ENCODE measurements at regions not wholly inside any gene's neighbourhood (a gene's known extent, or its start where the extent isn't known, plus 50 kb on each side); places are given as distances from the start of the nearest gene placed in this dataset.

- DNase-seq (ENCODE audit: low read depth, low spot score), result no peak
Observed at GRCh38 chr4:52231526-52231925, 180.4 kb downstream of the SPATA18 start.

DNA sequence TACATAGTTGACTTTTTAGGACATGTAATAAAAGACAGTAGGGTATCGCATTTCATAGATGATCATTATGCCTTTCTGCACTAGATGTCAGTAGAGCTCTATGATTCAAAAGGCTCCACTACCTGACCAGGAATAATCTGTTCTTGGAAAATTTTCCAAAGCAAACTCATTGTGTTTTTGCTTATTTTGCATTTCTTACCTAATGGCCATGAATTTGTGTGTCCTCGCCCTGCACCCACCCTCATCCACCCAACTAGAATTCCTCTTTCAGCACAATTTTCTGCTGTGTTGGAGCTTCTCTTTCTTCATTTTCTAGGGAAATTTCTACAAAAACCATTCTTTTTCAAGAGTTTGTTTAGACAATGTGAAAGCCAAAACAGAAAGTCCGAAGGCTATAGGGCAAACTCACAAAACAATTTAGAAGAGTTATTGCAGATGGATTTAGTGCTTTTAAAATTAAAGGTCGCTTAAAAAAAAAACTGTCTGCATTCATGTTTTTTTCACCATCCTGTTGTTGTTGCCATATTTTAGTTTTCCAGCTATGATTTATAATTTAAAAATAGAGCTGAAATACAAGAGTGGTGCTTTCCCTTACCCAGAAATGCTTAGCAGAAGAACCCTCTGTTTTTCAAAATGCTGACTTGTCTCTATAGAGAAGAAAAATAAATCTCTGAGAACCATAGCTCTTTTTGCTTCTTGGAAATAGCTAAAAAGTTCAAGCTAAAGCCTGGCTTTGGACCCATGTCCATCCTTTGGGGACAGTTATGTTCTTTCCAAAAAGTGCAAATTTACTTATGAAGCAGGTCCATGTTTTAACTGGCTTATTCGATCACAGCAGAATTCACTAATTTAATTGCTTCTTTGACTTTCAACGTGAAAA is 183.7 kb downstream of the SPATA18 start:
- peak; percentile 61 for DNase-seq (ENCODE audit: low read depth, low spot score)

- no peak for DNase-seq (ENCODE audit: low read depth, low spot score)
Observed at GRCh38 chr4:52235552-52236201, 184.6 kb downstream of the SPATA18 start.

GRCh38 chr4:52241916-52242315 is 190.8 kb downstream of the SPATA18 start:
- no peak for DNase-seq (ENCODE audit: low read depth, low spot score)

GRCh38 chr4:52243367-52243766 is 192.3 kb downstream of the SPATA18 start:
- no peak for DNase-seq (ENCODE audit: low read depth, low spot score)

GRCh38 chr4:52244103-52244775 is 193.1 kb downstream of the SPATA18 start:
- no peak for DNase-seq (ENCODE audit: low read depth, low spot score)

- peak; percentile 72 for DNase-seq (ENCODE audit: low read depth, low spot score)
Observed at GRCh38 chr4:52244848-52245247, 193.7 kb downstream of the SPATA18 start.

DNA sequence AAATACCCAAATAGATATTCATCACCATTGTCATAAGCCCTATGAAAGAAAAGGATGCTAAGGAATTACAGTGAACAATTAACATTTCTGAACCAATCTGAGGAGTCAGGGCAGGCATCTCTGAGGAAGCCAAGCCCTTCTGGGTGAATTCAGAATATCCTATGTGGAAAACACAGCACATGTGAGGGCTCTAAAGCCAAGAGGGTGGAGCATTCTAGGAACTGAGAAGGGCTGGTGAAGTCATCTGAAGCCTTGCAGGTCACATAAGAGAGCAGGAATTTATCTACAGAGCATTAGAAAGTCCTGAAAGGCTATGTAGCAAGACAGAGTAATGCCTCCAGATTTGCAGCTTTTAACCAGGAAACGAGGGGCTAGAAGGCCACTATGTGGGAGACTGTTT is 195.7 kb downstream of the SPATA18 start:
- DNase-seq (ENCODE audit: low read depth, low spot score), result no peak

DNA sequence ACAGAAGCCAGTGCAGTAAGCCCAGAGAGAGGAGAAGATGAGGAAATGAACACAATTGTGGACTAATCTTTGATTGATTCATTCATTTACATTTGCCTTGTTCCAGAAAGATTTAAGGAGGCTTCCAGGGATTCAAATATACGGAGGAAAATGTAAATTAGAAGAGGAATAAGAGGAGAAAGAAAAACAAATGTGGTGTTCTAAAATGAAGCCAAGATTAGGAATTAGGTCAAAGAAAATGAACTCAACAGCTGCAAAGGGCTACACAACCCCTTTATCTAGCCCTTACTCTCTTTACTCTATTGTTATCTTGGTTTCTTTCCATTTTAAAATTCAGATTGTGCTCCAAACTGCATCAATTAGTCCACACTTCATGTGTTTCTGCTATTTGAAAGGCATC is 196.8 kb downstream of the SPATA18 start:
- DNase-seq (ENCODE audit: low read depth, low spot score), result no peak

GRCh38 chr4:52248820-52249219 is 197.7 kb downstream of the SPATA18 start:
- DNase-seq (ENCODE audit: low read depth, low spot score), result no peak

- no peak for DNase-seq (ENCODE audit: low read depth, low spot score)
Observed at GRCh38 chr4:52249581-52249980, 198.5 kb downstream of the SPATA18 start.

- DNase-seq (ENCODE audit: low read depth, low spot score), result no peak
Observed at GRCh38 chr4:52250154-52250553, 199.1 kb downstream of the SPATA18 start.

- DNase-seq (ENCODE audit: low read depth, low spot score), result no peak
Observed at GRCh38 chr4:52251864-52252263, 200.8 kb downstream of the SPATA18 start.

GRCh38 chr4:52253025-52253424 is 201.9 kb downstream of the SPATA18 start:
- no peak for DNase-seq (ENCODE audit: low read depth, low spot score)

DNA sequence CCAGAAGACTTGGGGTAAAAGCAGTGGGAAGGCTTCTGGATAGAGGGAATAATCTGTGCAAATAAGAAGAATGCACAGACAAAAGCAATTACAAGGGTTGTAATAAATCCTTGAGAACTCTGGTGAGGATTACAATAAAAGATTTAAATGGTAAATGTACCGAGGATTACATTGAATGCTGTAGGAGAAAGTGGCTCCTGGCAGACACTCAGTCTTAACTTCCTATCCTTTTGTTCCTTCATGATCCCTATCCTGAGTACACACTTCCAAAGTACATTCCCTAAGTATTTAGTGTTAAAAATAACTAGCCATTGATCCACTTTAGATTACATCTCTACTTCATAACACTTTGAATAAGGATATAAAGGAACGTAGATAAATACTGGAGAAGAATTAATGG is 205.4 kb downstream of the SPATA18 start:
- DNase-seq (ENCODE audit: low read depth, low spot score), result no peak

DNA sequence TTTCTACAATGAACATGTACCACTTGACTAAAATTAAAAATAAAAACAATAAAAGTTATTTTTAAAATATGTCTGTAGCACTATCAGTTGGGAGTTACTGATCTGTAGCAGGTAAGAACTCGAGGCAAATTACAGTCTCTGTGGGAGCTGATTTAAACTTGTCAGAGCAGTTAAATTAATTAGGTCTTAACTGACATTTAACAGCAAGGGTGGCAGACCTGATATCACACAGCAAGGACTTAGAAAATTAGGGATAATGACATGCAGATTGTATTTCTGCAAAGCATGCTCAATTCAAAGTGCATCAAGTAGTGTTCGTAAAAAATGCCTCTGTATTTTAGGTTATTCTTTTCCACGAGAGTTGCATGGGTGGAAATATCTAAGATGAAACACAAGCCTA is 208.9 kb downstream of the SPATA18 start:
- DNase-seq (ENCODE audit: low read depth, low spot score), result no peak

DNA sequence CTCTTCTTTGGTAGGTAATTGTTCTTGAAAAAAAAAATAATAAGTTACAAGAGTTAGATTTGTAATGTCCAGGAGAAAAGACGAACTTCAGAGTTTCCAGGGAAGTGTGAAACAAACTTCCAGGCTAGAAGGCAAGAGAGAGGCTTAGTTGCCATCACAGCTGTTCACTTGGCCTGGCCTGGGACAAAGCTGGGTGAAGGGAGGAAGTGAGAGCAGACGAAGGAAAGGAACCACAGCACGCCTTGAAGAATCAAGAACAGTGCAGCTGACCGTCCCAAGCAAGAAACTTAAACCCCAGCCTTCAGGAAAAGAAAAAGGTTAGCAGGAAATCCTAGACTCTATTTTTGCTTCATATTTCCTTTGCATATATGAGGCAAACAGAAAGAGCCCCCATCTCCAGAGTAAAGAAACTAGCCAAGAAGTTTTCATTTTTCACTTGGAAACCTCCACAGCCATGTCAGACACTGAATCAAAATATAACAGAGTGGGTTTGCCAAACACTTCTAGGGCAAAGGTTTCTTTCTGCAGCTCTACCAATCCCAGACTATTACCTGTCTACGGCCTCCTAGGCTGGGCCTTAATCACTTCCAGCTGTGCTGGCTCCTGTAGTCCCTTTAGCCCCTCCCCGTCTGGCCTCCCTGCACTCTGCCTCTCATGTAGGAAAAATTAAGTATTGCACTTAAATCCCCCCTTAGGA is 209.6 kb downstream of the SPATA18 start:
- no peak for DNase-seq (ENCODE audit: low read depth, low spot score)

DNA sequence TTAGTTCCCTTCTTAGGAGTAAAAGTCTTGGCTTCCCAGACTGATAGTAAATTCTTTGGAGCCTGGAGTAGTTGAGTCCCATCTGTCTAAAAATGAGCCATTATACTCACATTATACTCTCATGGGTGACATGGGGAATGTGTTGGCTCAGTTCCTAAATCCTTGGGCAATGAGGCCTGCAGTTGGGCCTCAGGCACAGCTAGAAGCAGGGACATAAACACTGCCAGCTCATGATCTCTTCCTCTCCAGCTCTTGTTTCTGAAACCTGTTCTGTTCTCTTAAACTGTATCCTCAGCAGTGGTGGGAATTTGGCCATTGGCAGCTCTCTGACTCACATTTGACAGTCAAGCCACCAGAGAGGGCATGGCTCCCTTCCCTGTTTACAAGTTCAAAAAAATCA is 212.5 kb downstream of the SPATA18 start:
- DNase-seq (ENCODE audit: low read depth, low spot score), result peak; percentile 13

GRCh38 chr4:52265781-52266525 is 214.8 kb downstream of the SPATA18 start:
- no peak for DNase-seq (ENCODE audit: low read depth, low spot score)

DNA sequence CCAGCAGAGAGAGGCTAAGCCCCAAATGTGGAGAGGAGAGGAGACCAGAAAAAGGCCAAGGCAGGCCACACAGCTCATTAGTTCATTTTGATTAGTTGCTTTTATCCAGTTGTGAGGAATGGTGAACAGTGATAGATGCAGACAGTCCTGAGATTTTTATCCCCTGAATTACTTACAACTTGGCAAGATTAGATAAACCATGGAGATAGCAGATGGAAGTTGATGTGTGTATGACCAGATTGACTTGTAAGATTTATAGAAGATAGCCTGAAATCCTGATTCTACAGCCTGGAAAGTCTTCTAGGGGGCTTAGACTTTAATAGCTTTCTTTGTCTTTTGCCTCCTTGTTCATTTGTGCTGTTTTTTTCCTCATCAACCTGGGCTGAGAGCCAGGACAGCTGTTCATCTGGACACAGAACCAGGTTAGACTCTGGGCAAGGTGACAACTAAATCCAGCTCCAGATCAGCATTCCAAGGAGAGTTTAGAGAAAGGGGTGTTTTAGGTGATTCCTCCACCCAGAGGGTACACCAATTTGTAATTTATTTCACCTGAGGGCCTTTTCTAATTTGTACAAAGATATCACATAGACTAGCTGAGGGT is 215.5 kb downstream of the SPATA18 start:
- DNase-seq (ENCODE audit: low read depth, low spot score), result no peak

DNA sequence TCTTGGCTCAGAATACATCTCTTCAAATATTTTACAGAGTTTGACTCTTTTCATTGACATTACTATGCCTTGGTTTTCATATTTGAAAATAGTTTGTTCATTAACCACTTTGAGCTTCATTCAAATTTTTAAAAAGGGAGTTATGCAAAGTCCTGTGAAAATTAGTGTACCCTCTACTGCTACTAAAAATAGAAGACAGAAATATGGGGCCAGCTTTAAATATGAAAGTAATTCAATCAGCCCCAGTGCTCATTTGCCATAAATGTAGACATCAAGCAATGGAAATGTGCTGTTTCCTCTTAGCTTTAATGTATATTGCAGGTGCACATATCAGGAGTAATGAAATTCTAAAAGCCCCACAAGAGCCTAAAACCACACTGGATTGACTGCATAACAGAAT is 218.7 kb downstream of the SPATA18 start:
- DNase-seq (ENCODE audit: low read depth, low spot score), result no peak

Measured in astrocyte of the hippocampus (primary cell).